ENCODE measurements at regions not wholly inside any gene's neighbourhood (a gene's known extent, or its start where the extent isn't known, plus 50 kb on each side); places are given as distances from the start of the nearest gene placed in this dataset.

GRCh38 chr6:91681296-91681695 lies 1094.4 kb upstream of the MAP3K7 start:
- TF ChIP-seq, protein P1, sequence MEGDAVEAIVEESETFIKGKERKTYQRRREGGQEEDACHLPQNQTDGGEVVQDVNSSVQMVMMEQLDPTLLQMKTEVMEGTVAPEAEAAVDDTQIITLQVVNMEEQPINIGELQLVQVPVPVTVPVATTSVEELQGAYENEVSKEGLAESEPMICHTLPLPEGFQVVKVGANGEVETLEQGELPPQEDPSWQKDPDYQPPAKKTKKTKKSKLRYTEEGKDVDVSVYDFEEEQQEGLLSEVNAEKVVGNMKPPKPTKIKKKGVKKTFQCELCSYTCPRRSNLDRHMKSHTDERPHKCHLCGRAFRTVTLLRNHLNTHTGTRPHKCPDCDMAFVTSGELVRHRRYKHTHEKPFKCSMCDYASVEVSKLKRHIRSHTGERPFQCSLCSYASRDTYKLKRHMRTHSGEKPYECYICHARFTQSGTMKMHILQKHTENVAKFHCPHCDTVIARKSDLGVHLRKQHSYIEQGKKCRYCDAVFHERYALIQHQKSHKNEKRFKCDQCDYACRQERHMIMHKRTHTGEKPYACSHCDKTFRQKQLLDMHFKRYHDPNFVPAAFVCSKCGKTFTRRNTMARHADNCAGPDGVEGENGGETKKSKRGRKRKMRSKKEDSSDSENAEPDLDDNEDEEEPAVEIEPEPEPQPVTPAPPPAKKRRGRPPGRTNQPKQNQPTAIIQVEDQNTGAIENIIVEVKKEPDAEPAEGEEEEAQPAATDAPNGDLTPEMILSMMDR (conservative IDR thresholded peaks at IDR 0.05 in 1 of 2, IDR thresholded peaks at IDR 0.05 in 1 of 2; ENCODE audit: low read depth in 1 of 2, low read length in 2 of 2), result no peak
- no peak for TF ChIP-seq EZH2 (IDR thresholded peaks at IDR 0.05; ENCODE audit: low read length, missing control alignments)

All from fibroblast of lung (primary cell).